Adipocyte (in vitro differentiated cells): ENCODE measurements at regions not wholly inside any gene's neighbourhood (a gene's known extent, or its start where the extent isn't known, plus 50 kb on each side); places are given as distances from the start of the nearest gene placed in this dataset.

Experiments
- DNase-seq: peaks from one replicate; pipeline ENCODE4 v3.0.0-alpha.2; 2015; ENCODE audit warnings: low read depth
- H3K27me3 ChIP-seq: replicated peaks from 2 replicates; pipeline ENCODE4 v1.7.0; 2013; ENCODE audit warnings: mild to moderate bottlenecking, low read length, moderate library complexity; ENCODE audit not compliant: control insufficient read depth, insufficient read depth
- H3K36me3 ChIP-seq: 2 replicates; pipeline ENCODE4 v1.7.0; 2013; ENCODE audit warnings: low read length, mild to moderate bottlenecking, moderate library complexity; ENCODE audit not compliant: control insufficient read depth, insufficient read depth, severe bottlenecking
- H3K4me1 ChIP-seq: 2 replicates; pipeline ENCODE4 v1.7.0; 2013; ENCODE audit warnings: mild to moderate bottlenecking, low read length, moderate library complexity; ENCODE audit not compliant: control insufficient read depth, insufficient read depth
- H3K4me3 ChIP-seq: 2 replicates; pipeline ENCODE4 v1.7.0; 2013; ENCODE audit warnings: mild to moderate bottlenecking, low read length, moderate library complexity
- H3K9ac ChIP-seq: 2 replicates; pipeline ENCODE4 v1.7.0; 2013; ENCODE audit warnings: mild to moderate bottlenecking, low read length, moderate library complexity
- H3K9me3 ChIP-seq: 2 replicates; pipeline ENCODE4 v1.7.0; 2013; ENCODE audit warnings: mild to moderate bottlenecking, low read length, moderate library complexity; ENCODE audit not compliant: control insufficient read depth

DNA sequence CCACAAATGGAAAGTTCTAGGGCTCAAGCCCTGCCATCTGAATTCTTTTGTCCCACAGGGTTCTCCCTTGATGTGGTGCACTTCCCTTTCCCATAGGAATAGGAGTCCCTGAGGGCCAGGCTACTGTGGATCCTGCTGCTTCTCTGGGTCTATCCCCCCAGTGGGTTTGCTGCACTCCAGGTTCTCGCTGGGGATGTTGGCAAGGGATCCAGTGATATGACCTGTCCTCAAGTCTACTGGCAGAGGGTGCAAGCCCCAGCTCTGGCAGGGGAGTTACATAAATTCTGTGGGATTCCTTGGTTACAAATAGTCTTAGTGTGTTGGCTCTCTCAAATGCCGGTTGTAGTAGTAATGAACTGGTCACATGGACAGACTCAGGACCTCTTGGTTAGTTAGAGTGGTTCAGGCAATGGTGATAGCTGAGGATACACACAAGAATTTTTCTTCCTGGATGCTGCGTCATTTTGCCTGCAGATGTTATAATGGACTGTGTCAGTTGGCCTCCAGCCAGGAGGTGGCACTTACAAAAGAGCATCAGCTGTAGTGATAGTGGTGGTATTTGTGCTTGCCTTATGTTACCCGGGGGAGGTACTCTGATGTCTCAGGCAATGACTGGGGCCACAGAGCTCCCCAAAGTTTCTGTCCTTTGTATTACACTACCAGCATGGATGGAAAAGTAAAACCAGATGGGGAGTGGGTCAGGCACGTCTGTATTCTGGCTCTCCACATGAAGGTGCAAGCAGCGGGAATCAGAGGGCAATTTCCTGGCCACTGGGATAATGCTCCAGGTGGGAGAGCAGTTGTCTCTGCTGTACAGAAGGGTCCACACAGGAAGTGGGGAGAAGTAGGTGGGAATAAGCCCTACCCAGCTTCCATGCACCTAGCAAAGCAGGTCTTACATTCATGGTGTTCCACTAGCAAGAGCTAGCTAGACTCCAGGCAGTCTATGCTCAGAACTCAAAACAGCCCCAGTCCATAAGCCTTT, 267.9 kb downstream of the SOX11 start:
- Histone ChIP-seq H3K9me3 (no peaks in the 10 kb centered on the region), H3K27me3 (no peaks in the 10 kb centered on the region), H3K4me3 (no peak overlapping the region), H3K9ac (no peak overlapping the region), H3K4me1 (no peaks in the 10 kb centered on the region), H3K36me3 (no peaks in the 10 kb centered on the region)
- no peak for DNase-seq

- Histone ChIP-seq H3K27me3 (no peaks in the 10 kb centered on the region), H3K4me1 (no peaks in the 10 kb centered on the region), H3K9me3 (no peaks in the 10 kb centered on the region), H3K9ac (no peak overlapping the region), H3K4me3 (no peak overlapping the region), H3K36me3 (no peaks in the 10 kb centered on the region)
- DNase-seq, result no peak
Observed at GRCh38 chr2:5967506-5967905, 275.3 kb downstream of the SOX11 start.

DNA sequence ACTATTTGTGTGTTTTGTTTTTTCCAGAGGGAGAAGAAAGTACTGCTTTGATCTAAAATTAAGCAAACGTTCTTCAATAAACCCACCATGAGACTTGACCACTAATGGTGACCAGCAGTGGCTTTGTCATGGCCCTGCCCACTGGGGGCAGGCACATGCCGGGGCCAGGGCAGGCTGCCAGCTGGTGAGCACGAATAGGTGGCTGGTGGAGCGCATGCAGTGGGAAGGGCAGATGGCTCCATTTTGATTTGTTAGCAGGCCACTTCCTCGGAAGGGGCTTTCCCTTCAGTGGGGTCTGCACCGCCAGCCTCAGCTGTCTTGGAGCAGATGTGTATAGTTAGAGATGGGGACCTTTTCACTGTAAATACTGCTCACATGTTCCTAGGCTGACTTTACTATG, 277.1 kb downstream of the SOX11 start:
- DNase-seq, result no peak
- no peaks in the 10 kb centered on the region for H3K4me1 ChIP-seq
- no peak overlapping the region for H3K4me3 ChIP-seq
- H3K36me3 ChIP-seq, result no peaks in the 10 kb centered on the region
- no peak overlapping the region for H3K9ac ChIP-seq
- H3K9me3 ChIP-seq, result no peaks in the 10 kb centered on the region
- no peaks in the 10 kb centered on the region for H3K27me3 ChIP-seq

- no peaks in the 10 kb centered on the region for H3K36me3 ChIP-seq
- no peaks in the 10 kb centered on the region for H3K9me3 ChIP-seq
- DNase-seq, result no peak
- H3K4me3 ChIP-seq, result no peak overlapping the region
- H3K27me3 ChIP-seq, result no peaks in the 10 kb centered on the region
- no peaks in the 10 kb centered on the region for H3K4me1 ChIP-seq
- H3K9ac ChIP-seq, result no peak overlapping the region
Observed at GRCh38 chr2:5970347-5970746, 278.2 kb downstream of the SOX11 start.

- no peak overlapping the region for H3K9ac ChIP-seq
- no peaks in the 10 kb centered on the region for H3K27me3 ChIP-seq
- peaks cover 4% of the 10 kb centered on the region for H3K9me3 ChIP-seq
- no peak overlapping the region for H3K4me3 ChIP-seq
- DNase-seq, result no peak
- no peaks in the 10 kb centered on the region for H3K36me3 ChIP-seq
- no peaks in the 10 kb centered on the region for H3K4me1 ChIP-seq
Observed at GRCh38 chr2:5974477-5974876, 282.3 kb downstream of the SOX11 start.

DNA sequence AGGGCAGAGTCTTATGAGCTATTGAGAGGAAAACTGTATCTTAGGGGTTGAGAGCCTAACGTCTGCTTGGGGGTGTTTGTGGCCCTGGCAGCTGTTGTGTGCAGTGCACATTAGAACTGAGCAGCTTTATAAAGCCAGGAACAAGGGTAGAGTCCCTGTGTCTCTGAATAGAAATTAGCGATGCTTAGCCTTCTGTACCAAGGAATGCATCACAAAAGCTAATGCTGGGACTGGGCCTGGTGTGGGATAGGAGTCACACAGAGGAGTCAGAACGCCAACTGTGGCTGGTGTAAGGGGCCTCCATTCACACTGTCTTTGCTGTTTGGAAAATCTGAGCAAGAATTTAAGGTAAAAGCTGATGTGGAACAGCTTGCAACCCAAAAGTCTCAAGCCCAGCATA, 283.2 kb downstream of the SOX11 start:
- H3K27me3 ChIP-seq, result no peaks in the 10 kb centered on the region
- H3K9ac ChIP-seq, result no peak overlapping the region
- H3K36me3 ChIP-seq, result no peaks in the 10 kb centered on the region
- no peaks in the 10 kb centered on the region for H3K4me1 ChIP-seq
- DNase-seq, result no peak
- H3K9me3 ChIP-seq, result peaks cover 4% of the 10 kb centered on the region
- no peak overlapping the region for H3K4me3 ChIP-seq

DNA sequence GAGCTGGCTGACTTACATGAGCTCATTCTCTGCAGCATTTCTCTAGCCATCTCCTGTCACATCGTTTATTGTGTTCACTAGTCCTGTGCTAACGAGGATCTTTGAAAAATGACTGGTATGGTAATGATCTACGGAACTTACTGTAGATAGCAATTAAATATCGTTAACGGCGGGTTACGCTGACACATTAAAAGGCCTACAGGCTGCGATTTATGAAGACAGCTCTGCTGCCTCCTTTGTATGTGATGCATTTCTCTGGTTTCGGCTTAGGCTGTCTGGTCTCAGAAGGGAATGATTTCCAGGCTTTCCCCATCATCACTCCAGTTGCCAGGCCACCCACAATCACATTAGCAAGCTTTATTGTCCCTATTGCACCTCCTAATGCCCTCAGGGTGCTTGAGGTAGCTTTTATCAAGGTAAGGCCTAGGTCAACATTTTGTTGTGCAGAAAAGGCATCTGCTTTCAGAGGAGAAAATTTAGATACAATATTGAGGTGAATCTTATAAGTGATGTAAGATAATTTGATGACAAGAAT, 284.4 kb downstream of the SOX11 start:
- H3K36me3 ChIP-seq, result no peaks in the 10 kb centered on the region
- no peak overlapping the region for H3K4me3 ChIP-seq
- no peak for DNase-seq
- peaks cover 4% of the 10 kb centered on the region for H3K9me3 ChIP-seq
- no peaks in the 10 kb centered on the region for H3K4me1 ChIP-seq
- H3K27me3 ChIP-seq, result peaks cover 3% of the 10 kb centered on the region
- H3K9ac ChIP-seq, result no peak overlapping the region

GRCh38 chr2:5977477-5977876, 285.3 kb downstream of the SOX11 start:
- Histone ChIP-seq H3K4me1 (no peaks in the 10 kb centered on the region), H3K9ac (no peak overlapping the region), H3K4me3 (no peak overlapping the region), H3K36me3 (no peaks in the 10 kb centered on the region), H3K9me3 (peaks cover 4% of the 10 kb centered on the region), H3K27me3 (peaks cover 3% of the 10 kb centered on the region)
- DNase-seq, result no peak

DNA sequence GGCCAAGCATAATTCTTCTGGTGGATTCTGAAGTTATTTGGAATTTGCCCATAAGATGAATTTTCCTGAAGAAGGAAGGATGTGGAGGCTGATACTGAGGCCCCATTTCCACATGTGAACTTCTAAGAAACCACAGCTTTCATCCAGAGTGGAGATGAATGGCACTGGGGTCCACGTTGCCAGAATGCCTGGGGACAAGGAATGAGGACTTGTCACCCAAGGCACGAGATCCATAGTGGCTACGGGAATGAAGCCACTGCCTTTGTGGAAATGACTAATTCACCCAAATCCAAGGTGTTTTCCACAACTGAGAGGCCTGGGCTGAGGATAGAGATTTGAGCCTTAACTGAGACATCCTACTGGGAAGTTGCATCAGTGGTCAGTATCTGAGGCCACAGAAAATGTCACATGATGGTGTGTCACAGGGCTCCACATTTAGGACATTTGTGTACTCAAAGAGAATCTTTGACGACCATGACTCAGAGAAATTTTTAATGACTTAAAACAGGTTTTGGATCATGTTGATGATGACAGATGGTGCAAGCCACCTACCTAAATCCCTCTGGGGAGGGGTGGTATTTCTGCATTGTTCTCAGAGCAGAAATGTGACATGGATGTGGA, 286.1 kb downstream of the SOX11 start:
- Histone ChIP-seq H3K36me3 (no peaks in the 10 kb centered on the region), H3K4me1 (no peaks in the 10 kb centered on the region), H3K9me3 (peaks cover 4% of the 10 kb centered on the region), H3K9ac (no peak overlapping the region), H3K4me3 (no peak overlapping the region), H3K27me3 (peaks cover 3% of the 10 kb centered on the region)
- no peak for DNase-seq

DNA sequence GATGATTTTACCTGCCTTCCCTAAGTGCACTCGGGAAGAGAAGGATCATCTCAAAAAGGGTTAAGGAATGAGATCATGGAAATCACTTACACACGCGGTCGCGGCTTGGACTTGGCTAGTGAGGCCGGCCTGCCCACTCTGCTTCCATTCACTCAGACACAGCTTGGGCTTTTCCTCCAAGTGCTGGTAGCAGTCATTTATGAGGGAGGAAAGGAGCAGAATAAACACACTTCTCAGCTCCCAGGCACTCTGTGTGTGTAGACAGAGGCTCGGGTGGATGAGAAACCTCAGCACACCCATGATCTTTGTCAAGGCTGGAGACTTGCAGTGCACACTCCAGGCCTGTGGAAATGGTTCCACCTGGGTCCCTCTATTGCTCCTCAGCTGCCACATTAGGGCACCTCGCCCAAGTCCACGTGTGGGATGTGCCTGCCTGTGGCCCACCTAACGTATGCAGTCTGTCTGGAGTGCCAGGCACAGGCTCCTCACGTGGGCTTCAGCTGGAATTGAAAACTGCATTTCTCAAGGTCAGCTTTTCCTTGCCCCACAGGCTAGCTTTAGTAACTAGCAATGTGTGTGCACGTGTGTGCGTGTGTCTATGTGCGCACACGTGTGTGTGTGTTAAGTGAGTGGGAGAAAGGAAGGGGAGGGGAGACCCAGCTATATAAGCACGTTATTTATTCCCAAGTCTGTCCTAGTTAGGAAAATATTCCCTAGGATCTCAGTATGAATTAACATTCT, 288.4 kb downstream of the SOX11 start:
- DNase-seq, result no peak
- Histone ChIP-seq H3K9ac (no peak overlapping the region), H3K27me3 (peaks cover 3% of the 10 kb centered on the region), H3K4me1 (no peaks in the 10 kb centered on the region), H3K4me3 (no peak overlapping the region), H3K9me3 (peaks cover 4% of the 10 kb centered on the region), H3K36me3 (no peaks in the 10 kb centered on the region)
